Neural progenitor cell (in vitro differentiated cells): ENCODE measurements at regions not wholly inside any gene's neighbourhood (a gene's known extent, or its start where the extent isn't known, plus 50 kb on each side); places are given as distances from the start of the nearest gene placed in this dataset.

Experiments used
- DNase-seq: peaks from one replicate; pipeline ENCODE4 v3.0.0-alpha.2; 2016; ENCODE audit warnings: low spot score
- H2AFZ ChIP-seq: fragments of 200-600 bp; sonication (generic); replicated peaks from 2 replicates; pipeline ENCODE4 v1.6.1; 2016; ENCODE audit warnings: antibody characterized with exemption
- H3F3A ChIP-seq: fragments of 200-600 bp; sonication (generic); 2 replicates; pipeline ENCODE4 v1.6.1; 2016; ENCODE audit warnings: antibody characterized with exemption, low read depth
- H3K27ac ChIP-seq: fragments of 200-600 bp; sonication (generic); 2 replicates; pipeline ENCODE4 v1.5.1; 2016; ENCODE audit warnings: mild to moderate bottlenecking
- H3K27me3 ChIP-seq: fragments of 200-600 bp; sonication (generic); 2 replicates; pipeline ENCODE4 v1.6.1; 2016; ENCODE audit warnings: mild to moderate bottlenecking, moderate library complexity
- H3K36me3 ChIP-seq: fragments of 200-600 bp; sonication (generic); 2 replicates; pipeline ENCODE4 v1.5.1; 2016
- H3K4me1 ChIP-seq: fragments of 200-600 bp; sonication (generic); 2 replicates; pipeline ENCODE4 v1.6.1; 2016; ENCODE audit warnings: mixed run types
- H3K4me2 ChIP-seq: fragments of 200-600 bp; sonication (generic); 2 replicates; pipeline ENCODE4 v1.6.1; 2016
- H3K4me3 ChIP-seq: fragments of 200-600 bp; sonication (generic); 2 replicates; pipeline ENCODE4 v1.5.1; 2016
- H3K79me2 ChIP-seq: fragments of 200-600 bp; sonication (generic); 2 replicates; pipeline ENCODE4 v1.6.1; 2016; ENCODE audit warnings: low read depth
- H3K9ac ChIP-seq: fragments of 200-600 bp; sonication (generic); 2 replicates; pipeline ENCODE4 v1.6.1; 2016
- H3K9me3 ChIP-seq: fragments of 200-600 bp; sonication (generic); 2 replicates; pipeline ENCODE4 v1.5.1; 2016; ENCODE audit warnings: low read depth
- H4K20me1 ChIP-seq: fragments of 200-600 bp; sonication (generic); 2 replicates; pipeline ENCODE4 v1.6.1; 2016; ENCODE audit warnings: low read depth
- H3K27ac Mint-ChIP-seq: 3 replicates; pipeline ENCODE4 v1.8.0; 2021; ENCODE audit warnings: mixed read lengths
- H3K27me3 Mint-ChIP-seq: 2 replicates; pipeline ENCODE4 v1.8.0; 2022; ENCODE audit warnings: low read depth, mild to moderate bottlenecking, inconsistent platforms, moderate library complexity, mixed read lengths; ENCODE audit not compliant: insufficient read depth
- H3K36me3 Mint-ChIP-seq: 3 replicates; pipeline ENCODE4 v1.8.0; 2021; ENCODE audit warnings: mixed read lengths
- H3K4me1 Mint-ChIP-seq: 3 replicates; pipeline ENCODE4 v1.8.0; 2021; ENCODE audit warnings: mixed read lengths
- H3K4me3 Mint-ChIP-seq: 3 replicates; pipeline ENCODE4 v1.8.0; 2021; ENCODE audit warnings: mild to moderate bottlenecking, moderate library complexity, mixed read lengths
- H3K9me3 Mint-ChIP-seq: 3 replicates; pipeline ENCODE4 v1.8.0; 2020; ENCODE audit warnings: mixed read lengths
- EZH2 ChIP-seq: fragments of 200-600 bp; sonication (generic); IDR thresholded peaks from 2 replicates; pipeline ENCODE4 v1.6.1; 2017; ENCODE audit warnings: antibody characterized with exemption, mild to moderate bottlenecking, moderate library complexity
- EZH2phosphoT487 ChIP-seq: fragments of 200-600 bp; sonication (generic); IDR thresholded peaks from 2 replicates; pipeline ENCODE4 v1.6.1; 2017; ENCODE audit warnings: antibody characterized with exemption
- TF ChIP-seq, protein P1 (sequence below): fragments of 200-600 bp; sonication (generic); IDR thresholded peaks from 2 replicates; pipeline ENCODE4 v1.5.1; 2017; ENCODE audit warnings: antibody characterized with exemption, mild to moderate bottlenecking

DNA sequence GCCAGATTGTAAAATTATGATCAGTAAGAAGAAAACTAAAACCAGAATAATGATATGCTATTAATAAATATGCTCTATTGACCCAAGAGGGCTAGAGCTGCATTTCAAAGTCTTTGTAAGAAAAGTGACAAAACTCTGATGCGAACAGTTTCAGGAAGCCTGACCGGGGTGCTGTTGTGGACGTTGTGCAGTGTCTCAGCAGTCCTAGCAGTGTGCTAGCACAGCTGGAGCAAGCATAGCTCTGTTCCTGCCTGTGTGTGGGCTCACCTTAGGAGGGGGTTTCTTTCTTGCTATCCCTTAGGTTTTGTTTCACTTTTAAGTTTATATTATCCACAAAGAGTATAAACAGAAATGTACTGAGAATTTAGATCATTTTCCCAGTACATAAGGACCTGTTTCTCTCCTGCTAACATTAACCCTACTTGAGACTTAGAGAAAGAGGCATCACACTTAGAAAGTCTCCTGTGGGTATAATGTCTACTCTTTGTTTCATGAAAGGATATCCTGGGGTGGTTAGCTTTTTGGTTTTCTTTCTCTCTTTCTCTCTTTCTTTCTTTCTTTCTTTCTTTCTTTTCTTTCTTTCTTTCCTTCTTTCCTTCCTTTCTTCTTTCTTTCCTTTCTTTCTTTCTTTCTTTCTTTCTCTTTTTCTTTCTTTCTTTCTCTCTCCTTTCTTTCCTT lies 124.5 kb downstream of the TMEM182 start:
- Mint-ChIP-seq H3K9me3 (no peaks in the 10 kb centered on the region), H3K27ac (no peak overlapping the region), H3K36me3 (no peaks in the 10 kb centered on the region), H3K4me1 (no peaks in the 10 kb centered on the region), H3K27me3 (no peaks in the 10 kb centered on the region), H3K4me3 (no peak overlapping the region)
- Histone ChIP-seq H3K27me3 (no peaks in the 10 kb centered on the region), H2AFZ (no peak overlapping the region), H3K4me3 (no peak overlapping the region), H4K20me1 (no peaks in the 10 kb centered on the region), H3F3A (no peaks in the 10 kb centered on the region), H3K27ac (no peak overlapping the region), H3K4me1 (peaks cover 4% of the 10 kb centered on the region), H3K4me2 (no peak overlapping the region), H3K9ac (no peak overlapping the region), H3K9me3 (no peaks in the 10 kb centered on the region), H3K79me2 (no peaks in the 10 kb centered on the region), H3K36me3 (no peaks in the 10 kb centered on the region)
- TF ChIP-seq EZH2phosphoT487 (no peak), EZH2 (no peak)
- TF ChIP-seq, protein P1, sequence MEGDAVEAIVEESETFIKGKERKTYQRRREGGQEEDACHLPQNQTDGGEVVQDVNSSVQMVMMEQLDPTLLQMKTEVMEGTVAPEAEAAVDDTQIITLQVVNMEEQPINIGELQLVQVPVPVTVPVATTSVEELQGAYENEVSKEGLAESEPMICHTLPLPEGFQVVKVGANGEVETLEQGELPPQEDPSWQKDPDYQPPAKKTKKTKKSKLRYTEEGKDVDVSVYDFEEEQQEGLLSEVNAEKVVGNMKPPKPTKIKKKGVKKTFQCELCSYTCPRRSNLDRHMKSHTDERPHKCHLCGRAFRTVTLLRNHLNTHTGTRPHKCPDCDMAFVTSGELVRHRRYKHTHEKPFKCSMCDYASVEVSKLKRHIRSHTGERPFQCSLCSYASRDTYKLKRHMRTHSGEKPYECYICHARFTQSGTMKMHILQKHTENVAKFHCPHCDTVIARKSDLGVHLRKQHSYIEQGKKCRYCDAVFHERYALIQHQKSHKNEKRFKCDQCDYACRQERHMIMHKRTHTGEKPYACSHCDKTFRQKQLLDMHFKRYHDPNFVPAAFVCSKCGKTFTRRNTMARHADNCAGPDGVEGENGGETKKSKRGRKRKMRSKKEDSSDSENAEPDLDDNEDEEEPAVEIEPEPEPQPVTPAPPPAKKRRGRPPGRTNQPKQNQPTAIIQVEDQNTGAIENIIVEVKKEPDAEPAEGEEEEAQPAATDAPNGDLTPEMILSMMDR: no peak
- DNase-seq: no peak

DNA sequence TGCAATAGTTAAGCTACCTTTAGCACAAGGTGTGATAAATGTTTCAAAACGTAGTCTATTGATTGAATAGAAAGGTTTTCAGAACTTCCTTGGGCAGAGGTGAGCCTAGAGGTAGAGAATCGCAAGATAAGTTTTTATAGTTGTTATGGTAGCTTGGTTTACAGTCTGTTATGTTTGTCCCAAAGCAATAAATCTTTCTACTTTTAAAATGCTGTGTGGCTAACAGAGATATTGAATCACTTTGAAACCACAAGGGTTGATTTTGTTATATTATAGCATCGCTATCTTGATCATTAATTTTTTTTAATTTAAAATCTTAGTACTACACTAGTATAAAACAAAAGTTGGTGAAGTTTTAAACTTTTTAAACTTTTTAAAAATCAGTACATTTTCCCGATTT lies 126.7 kb downstream of the TMEM182 start:
- H2AFZ ChIP-seq: no peak overlapping the region
- H3F3A ChIP-seq: peaks cover 13% of the 10 kb centered on the region
- no peaks in the 10 kb centered on the region for H3K36me3 ChIP-seq
- H3K9me3 Mint-ChIP-seq: no peaks in the 10 kb centered on the region
- no peak for TF ChIP-seq EZH2
- no peak for TF ChIP-seq EZH2phosphoT487
- TF ChIP-seq, protein P1: no peak
- no peak overlapping the region for H3K4me2 ChIP-seq
- no peak overlapping the region for H3K9ac ChIP-seq
- DNase-seq: no peak
- no peak overlapping the region for H3K4me3 Mint-ChIP-seq
- H3K4me1 ChIP-seq: peaks cover 26% of the 10 kb centered on the region
- H3K27ac Mint-ChIP-seq: no peak overlapping the region
- H3K79me2 ChIP-seq: no peaks in the 10 kb centered on the region
- H3K4me1 Mint-ChIP-seq: peaks cover 10% of the 10 kb centered on the region
- no peak overlapping the region for H3K27ac ChIP-seq
- no peaks in the 10 kb centered on the region for H3K9me3 ChIP-seq
- H3K27me3 ChIP-seq: no peaks in the 10 kb centered on the region
- H4K20me1 ChIP-seq: no peaks in the 10 kb centered on the region
- peaks cover 3% of the 10 kb centered on the region for H3K27me3 Mint-ChIP-seq
- no peak overlapping the region for H3K4me3 ChIP-seq
- H3K36me3 Mint-ChIP-seq: no peaks in the 10 kb centered on the region

GRCh38 chr2:102891296-102891695 lies 129.5 kb downstream of the TMEM182 start:
- Histone ChIP-seq H3K9ac (no peak overlapping the region), H2AFZ (peak overlapping the region; percentile 74), H3F3A (peaks cover 24% of the 10 kb centered on the region), H3K4me1 (peaks cover 33% of the 10 kb centered on the region), H3K27ac (no peak overlapping the region), H3K27me3 (no peaks in the 10 kb centered on the region), H4K20me1 (no peaks in the 10 kb centered on the region), H3K36me3 (no peaks in the 10 kb centered on the region), H3K4me2 (no peak overlapping the region), H3K9me3 (no peaks in the 10 kb centered on the region), H3K4me3 (no peak overlapping the region), H3K79me2 (no peaks in the 10 kb centered on the region)
- Mint-ChIP-seq H3K36me3 (peaks cover 2% of the 10 kb centered on the region), H3K27ac (no peak overlapping the region), H3K9me3 (no peaks in the 10 kb centered on the region), H3K4me3 (no peak overlapping the region), H3K4me1 (peaks cover 15% of the 10 kb centered on the region), H3K27me3 (peaks cover 3% of the 10 kb centered on the region)
- no peak for DNase-seq
- TF ChIP-seq EZH2phosphoT487 (no peak), EZH2 (no peak)
- TF ChIP-seq, protein P1: no peak
